HL-60 (cell line): ENCODE measurements at regions not wholly inside any gene's neighbourhood (a gene's known extent, or its start where the extent isn't known, plus 50 kb on each side); places are given as distances from the start of the nearest gene placed in this dataset.

ENCODE experiments used
- CTCF ChIP-seq: IDR thresholded peaks from one replicate; pipeline ENCODE4 v1.5.1; 2011; ENCODE audit warnings: low read length, control low read depth, inconsistent platforms; ENCODE audit not compliant: insufficient read depth
- GABPA ChIP-seq: IDR thresholded peaks from 2 replicates; pipeline ENCODE4 v1.6.1; 2012; ENCODE audit warnings: low read depth
- POLR2AphosphoS5 ChIP-seq: IDR thresholded peaks from 2 replicates; pipeline ENCODE4 v1.6.1; 2012; ENCODE audit warnings: low read depth
- SPI1 ChIP-seq: IDR thresholded peaks from 2 replicates; pipeline ENCODE4 v1.6.1; 2012; ENCODE audit warnings: low read depth, mild to moderate bottlenecking, borderline replicate concordance

GRCh38 chr6:3549314-3549940 lies 92.6 kb upstream of the SLC22A23 start:
- TF ChIP-seq CTCF: no peak
- TF ChIP-seq GABPA: no peak
- TF ChIP-seq POLR2AphosphoS5: no peak
- TF ChIP-seq SPI1: no peak
